ENCODE measurements at regions not wholly inside any gene's neighbourhood (a gene's known extent, or its start where the extent isn't known, plus 50 kb on each side); places are given as distances from the start of the nearest gene placed in this dataset.
"Not testable (repeated sequence)": the region's sequence is repeated elsewhere in the genome, so short reads cannot be mapped to it uniquely, and the experiment has no call there.

- DNase-seq (ENCODE audit: low read depth in 2 of 2) = not testable (repeated sequence)
Observed at GRCh38 chr9:81014945-81015344, 674.4 kb downstream of the TLE1 start.

DNA sequence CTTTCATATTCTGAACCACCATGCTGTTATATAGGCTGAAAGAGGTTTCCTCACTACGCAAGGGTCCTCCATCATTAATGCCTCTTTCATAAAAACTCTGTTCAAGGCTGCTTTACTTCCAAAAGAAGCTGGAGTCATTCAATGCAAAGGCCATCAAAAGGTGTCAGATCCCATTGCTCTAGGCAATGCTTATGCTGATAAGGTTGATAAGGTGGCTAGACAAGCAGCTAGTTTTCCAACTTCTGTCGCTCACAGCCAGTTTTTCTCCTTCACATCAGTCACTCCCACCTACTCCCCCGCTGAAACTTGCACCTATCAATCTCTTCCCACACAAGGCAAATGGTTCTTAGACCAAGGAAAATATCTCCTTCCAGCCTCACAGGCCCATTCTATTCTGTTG, 676.2 kb downstream of the TLE1 start:
- not testable (repeated sequence) for DNase-seq (ENCODE audit: low read depth in 2 of 2)

- DNase-seq (ENCODE audit: low read depth in 2 of 2) = no peak
Observed at GRCh38 chr9:81002906-81003305, 686.4 kb downstream of the TLE1 start.

- DNase-seq (ENCODE audit: low read depth in 2 of 2) = no peak
Observed at GRCh38 chr9:81002242-81002641, 687.1 kb downstream of the TLE1 start.

GRCh38 chr9:80995759-80996158, 693.6 kb downstream of the TLE1 start:
- peak; percentile 41 to 46 for DNase-seq (ENCODE audit: low read depth in 2 of 2)

DNA sequence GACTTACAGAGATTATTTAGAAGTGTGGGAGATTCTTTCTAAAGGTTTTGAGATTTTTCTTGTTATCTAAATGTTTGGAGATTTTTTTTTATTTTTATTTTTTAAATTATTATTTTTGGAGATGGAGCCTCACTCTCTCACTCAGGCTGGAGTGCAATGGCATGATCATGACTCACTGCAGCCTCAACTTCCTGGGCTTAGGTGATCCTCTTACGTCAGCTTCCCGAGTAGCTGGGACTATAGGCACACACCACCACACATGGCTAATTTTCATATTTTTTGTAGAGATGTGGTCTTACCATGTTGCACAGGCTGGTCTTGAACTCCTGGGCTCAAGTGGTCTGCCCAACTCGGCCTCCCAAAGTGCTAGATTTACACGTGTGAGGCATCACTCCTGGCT, 694.5 kb downstream of the TLE1 start:
- peak in 1 of 2 experiments; percentile 5 for DNase-seq (ENCODE audit: low read depth in 2 of 2)

- not testable (repeated sequence) for DNase-seq (ENCODE audit: low read depth in 2 of 2)
Observed at GRCh38 chr9:80985595-80985994, 703.8 kb downstream of the TLE1 start.

DNA sequence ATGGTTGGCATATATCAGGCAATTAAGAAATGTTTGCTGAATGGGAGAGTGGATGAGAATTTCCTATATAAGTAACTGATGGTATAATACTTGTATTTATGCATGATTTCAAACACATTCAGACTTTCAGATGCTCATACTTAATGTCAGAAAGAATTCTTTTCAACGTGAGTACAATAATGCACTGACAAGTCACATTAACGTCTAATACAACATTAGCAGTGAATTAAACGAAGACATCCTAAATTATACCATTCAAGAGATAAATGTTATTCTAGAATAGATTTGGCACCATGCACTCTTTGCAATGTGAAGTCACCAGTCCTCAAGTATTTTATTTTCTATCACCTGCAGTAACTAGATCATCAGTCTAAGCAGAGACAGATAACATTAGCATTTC, 712.9 kb downstream of the TLE1 start:
- no peak for DNase-seq (ENCODE audit: low read depth in 2 of 2)

DNA sequence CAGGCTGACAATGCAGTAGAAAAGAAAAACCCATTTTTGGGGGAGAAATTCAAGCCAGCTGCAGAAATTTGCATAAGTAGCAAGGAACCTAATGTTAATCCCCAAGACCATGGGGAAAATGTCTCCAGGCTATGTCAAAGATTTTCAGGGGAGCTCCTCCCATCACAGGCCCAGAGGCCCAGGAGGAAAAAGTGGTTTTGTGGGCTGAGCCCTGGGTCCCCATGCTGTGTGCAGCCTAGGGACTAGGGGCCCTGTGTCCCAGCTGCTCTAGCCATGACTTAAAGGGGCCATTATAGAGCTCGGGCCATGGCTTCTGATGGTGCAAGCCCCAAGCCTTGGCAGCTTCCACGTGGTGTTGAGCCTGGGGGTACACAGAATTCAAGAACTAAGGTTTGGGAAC, 719.0 kb downstream of the TLE1 start:
- not testable (repeated sequence) for DNase-seq (ENCODE audit: low read depth in 2 of 2)

GRCh38 chr9:80968611-80969010, 720.7 kb downstream of the TLE1 start:
- peak; percentile 34 to 40 for DNase-seq (ENCODE audit: low read depth in 2 of 2)

- DNase-seq (ENCODE audit: low read depth in 2 of 2) = no peak
Observed at GRCh38 chr9:80964914-80965313, 724.4 kb downstream of the TLE1 start.

- no peak for DNase-seq (ENCODE audit: low read depth in 2 of 2)
Observed at GRCh38 chr9:80964374-80964773, 725.0 kb downstream of the TLE1 start.

DNA sequence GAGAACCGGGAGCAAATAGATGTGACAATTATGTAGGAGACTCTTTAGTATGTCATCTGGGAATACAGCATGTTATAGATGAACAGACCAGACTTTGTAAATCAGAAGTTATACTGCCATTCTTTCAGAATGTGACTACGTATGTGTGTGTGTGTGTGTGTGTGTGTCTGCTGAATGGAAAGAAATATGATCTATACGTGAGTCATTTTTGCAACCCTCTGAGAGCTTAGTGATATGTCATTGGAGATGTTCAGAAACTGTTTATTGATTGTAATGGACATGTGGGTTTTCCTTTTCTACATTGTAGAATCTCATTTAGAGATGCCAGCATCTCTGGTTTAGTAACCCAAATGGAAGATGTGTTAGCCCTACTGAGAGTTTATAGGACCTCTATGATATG, 731.5 kb downstream of the TLE1 start:
- DNase-seq (ENCODE audit: low read depth in 2 of 2) = peak in 1 of 2 experiments; percentile 20

- DNase-seq (ENCODE audit: low read depth in 2 of 2) = no peak
Observed at GRCh38 chr9:80954521-80954920, 734.8 kb downstream of the TLE1 start.

DNA sequence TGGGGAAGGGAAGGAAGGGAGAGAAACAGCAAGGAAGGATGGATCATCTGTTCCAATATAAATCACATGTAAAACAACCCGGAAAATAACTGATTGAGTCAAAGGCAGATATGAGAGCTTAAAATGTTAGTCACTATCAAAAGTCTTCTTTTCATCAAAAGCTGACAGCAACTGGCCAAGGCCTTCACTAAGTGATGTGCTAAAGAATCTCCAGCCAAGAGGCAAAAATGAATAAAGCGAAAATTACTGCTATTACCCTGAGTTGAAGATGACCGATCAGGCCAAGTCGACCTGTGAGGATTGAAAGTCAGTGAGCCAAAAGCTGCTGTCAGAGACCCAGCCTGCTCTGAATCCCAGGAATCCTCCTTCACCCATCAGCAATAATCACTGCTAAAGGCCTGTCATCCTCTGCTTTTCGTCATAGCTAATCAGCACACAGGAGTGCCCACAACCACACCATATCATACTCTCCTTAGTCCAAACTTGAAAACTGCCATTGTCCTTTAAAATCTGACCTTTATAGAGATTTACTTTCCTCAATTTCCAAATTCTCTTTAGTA, 736.9 kb downstream of the TLE1 start:
- DNase-seq (ENCODE audit: low read depth in 2 of 2) = no peak

DNA sequence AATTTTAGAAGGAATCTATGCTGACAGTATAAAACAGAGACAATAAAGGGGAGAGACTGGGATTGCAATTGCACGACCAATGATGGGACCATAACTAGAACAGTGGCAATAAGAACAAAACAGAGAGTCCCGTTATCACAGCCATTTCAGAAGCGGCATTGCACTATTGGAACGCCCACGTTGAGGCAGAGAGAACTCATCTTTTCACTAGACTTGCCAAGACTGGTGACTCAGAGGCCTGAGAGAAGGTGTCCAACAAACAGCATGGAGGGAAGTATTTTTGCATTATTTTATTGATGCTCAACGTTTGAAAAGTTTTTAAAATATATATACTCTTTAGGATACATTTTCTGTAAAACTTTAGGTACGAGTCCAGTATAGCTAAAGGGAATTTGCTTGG, 737.7 kb downstream of the TLE1 start:
- no peak for DNase-seq (ENCODE audit: low read depth in 2 of 2)

DNA sequence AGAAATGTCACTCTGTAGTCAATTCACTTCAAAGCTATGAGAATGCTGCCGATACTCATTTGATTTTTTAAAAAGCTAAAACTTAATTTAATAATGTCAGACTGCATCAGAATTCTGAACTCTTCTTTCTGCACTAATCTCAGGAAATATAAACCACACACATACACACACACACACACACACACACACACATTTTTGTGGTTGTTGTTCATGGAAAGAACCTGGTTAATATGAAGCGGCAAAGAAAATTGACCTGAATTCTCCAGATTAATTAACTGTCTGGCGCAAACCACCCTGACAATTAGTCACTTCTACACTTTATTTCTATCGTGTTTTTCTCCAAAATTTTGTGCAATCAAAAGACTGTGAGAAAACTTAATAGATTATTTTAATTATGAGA, 740.5 kb downstream of the TLE1 start:
- DNase-seq (ENCODE audit: low read depth in 2 of 2) = no peak

- DNase-seq (ENCODE audit: low read depth in 2 of 2) = no peak
Observed at GRCh38 chr9:80948066-80948465, 741.3 kb downstream of the TLE1 start.

GRCh38 chr9:80946496-80947170, 742.7 kb downstream of the TLE1 start:
- no peak for DNase-seq (ENCODE audit: low read depth in 2 of 2)

DNA sequence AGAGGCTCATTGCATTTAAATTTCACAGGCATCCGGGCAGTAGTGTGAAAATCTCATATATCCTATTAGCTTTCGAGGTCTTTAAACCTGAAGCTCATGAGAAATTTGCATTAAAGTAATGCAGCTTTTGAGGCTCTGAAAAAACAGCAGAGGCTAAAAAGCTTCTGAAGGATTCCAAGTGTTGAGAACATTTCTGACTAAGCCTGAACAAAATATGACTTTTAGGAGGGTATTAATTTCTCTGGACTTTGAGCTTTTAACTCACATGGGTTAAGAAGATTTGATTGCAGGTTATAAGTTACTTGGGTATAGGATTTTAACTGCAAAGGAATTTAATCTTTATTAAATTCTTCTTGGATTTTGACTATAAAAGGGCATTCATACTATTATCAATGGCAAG, 743.9 kb downstream of the TLE1 start:
- no peak for DNase-seq (ENCODE audit: low read depth in 2 of 2)

DNA sequence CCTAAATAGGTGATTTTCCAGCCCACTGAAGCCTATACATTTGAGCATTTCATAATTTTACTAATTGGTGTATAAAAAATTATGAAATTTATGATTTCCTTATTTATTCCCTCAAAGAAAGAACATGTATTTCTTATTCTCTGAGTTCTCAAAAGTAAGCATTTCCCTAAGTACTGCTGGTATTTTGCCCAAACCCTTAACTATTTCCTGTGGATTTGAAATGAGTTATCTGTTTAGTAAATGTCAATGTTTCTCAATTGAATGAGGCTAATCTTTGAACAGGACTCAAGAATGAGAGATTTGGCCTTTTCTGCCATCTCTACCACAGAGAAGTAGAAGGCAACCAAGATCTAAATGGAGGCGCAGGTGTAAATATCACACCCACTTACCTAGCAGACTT, 751.7 kb downstream of the TLE1 start:
- peak; percentile 57 to 69 for DNase-seq (ENCODE audit: low read depth in 2 of 2)

DNA sequence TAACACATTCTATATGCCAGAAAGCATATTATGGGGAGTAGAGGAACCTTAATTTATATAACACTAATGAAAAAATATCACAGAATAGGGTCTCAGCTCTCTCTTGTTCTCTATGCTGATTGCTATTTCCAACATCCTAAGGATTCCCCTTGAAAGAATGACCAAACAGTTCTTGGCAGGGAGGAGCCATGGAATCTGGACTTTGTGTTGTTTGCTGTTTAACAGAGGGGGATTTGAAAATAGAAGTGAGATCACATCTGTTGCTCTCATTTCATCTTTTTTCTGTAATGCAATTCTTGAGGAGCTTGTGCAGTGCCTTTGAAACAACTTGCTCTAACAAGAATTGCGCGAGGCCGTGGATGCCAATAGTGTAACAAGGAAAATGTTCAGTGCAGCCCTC, 755.3 kb downstream of the TLE1 start:
- DNase-seq (ENCODE audit: low read depth in 2 of 2) = no peak

- no peak for DNase-seq (ENCODE audit: low read depth in 2 of 2)
Observed at GRCh38 chr9:80932947-80933780, 756.2 kb downstream of the TLE1 start.
